IgD-negative memory B cell (primary cell): ENCODE measurements at regions not wholly inside any gene's neighbourhood (a gene's known extent, or its start where the extent isn't known, plus 50 kb on each side); places are given as distances from the start of the nearest gene placed in this dataset.
A peak's percentile ranks its signal among the peaks of the same experiment; 100 is the strongest.

Experiments used
- H3K27ac Mint-ChIP-seq, 3 donors: one replicate each; pipeline ENCODE4 v1.8.0; 2020 to 2022; ENCODE audit warnings: mild to moderate bottlenecking in 3 of 3, mixed read lengths in 3 of 3, moderate library complexity in 1 of 3
- H3K27me3 Mint-ChIP-seq: one replicate; pipeline ENCODE4 v1.8.0; 2021; ENCODE audit warnings: mixed read lengths
- H3K36me3 Mint-ChIP-seq: one replicate; pipeline ENCODE4 v1.8.0; 2020; ENCODE audit warnings: mild to moderate bottlenecking, mixed read lengths
- H3K4me1 Mint-ChIP-seq, 3 donors: one replicate each; pipeline ENCODE4 v1.8.0; 2020 to 2022; ENCODE audit warnings: mixed read lengths in 3 of 3, mild to moderate bottlenecking in 1 of 3
- H3K4me3 Mint-ChIP-seq, 4 donors: one replicate each; pipeline ENCODE4 v1.8.0; 2020 to 2022; ENCODE audit warnings: mild to moderate bottlenecking in 4 of 4, mixed read lengths in 4 of 4, moderate library complexity in 3 of 4
- H3K9me3 Mint-ChIP-seq, 3 donors: one replicate each; pipeline ENCODE4 v1.8.0; 2020 to 2021; ENCODE audit warnings: mixed read lengths in 3 of 3, mild to moderate bottlenecking in 1 of 3

DNA sequence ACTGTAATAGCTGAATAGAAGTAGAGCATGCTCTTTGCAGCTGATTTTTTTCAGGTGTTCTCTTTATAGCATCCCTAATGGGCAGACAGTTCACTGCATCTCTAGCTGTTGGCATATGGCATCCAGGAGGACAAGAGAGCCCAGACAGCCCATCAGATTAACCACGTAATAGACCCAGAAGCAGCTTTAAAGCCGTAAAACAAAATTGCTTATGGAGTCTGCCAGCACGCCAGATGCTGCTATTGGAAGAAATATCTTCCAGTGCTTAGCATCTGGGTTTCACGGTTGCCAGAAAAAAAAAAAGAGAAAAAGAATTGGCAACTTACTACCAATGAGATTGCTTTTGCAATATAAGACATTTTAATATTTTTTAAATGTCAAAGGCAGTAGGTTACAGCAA lies 869.4 kb upstream of the NUDT12 start:
- Mint-ChIP-seq H3K36me3 (no peaks in the 10 kb centered on the region), H3K27ac (no peak overlapping the region), H3K4me3 (no peak overlapping the region), H3K4me1 (no peaks in the 10 kb centered on the region), H3K9me3 (peaks cover 0 to 2% (median 0%) of the 10 kb centered on the region in 3 donors), H3K27me3 (no peaks in the 10 kb centered on the region)

DNA sequence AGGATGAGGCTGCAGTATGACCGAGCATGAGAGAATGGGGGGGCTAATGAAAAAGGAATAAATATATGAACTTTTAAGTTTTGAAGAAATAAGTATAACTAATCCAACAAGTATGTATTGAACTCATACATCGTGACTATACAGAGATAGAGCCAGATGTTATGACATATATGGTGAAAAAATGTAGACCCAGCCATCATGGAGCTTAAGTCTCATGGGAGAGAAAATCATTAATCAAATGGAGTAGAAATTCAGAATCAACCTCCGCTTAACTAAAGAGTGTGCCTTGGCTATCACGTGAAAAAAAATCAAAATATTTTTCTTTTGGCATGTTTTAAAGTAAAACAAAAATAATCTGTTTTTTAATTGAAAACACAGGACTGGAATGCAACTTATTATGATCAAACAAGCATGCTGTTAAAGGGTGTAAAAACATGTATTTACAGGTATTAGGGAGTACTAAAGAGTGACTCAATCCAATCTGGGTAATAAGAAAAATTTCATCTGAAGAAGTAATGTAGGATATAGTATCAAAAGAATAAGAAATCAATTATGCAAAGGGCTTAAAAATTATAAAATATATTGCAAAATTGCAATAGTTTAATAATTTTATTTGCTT lies 868.5 kb upstream of the NUDT12 start:
- Mint-ChIP-seq H3K27ac (peak overlapping the region in 1 of 3 donors; percentile 39), H3K9me3 (peaks cover 0 to 2% (median 0%) of the 10 kb centered on the region in 3 donors), H3K27me3 (no peaks in the 10 kb centered on the region), H3K4me3 (no peak overlapping the region), H3K36me3 (no peaks in the 10 kb centered on the region), H3K4me1 (no peaks in the 10 kb centered on the region)

DNA sequence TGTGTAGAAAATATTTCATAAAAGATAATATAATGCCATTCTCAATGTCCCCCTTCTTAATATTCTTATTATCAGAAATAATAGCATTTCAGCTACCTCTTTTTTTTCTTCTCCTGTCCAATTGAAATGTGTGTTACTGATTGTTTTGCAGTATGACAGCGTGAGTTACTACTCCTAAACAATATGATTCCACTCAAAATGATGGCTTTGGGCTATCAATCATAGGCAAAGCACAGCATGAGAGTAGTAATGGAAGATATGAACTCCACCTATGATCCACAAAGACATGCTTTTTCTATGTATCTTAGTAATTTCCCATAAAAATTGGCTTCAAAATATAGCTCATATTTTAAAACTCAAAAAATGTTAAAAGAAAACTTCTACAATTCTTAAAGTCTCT lies 867.3 kb upstream of the NUDT12 start:
- Mint-ChIP-seq H3K9me3 (peaks cover 0 to 2% (median 0%) of the 10 kb centered on the region in 3 donors), H3K4me1 (no peaks in the 10 kb centered on the region), H3K36me3 (no peaks in the 10 kb centered on the region), H3K27ac (no peak overlapping the region), H3K27me3 (no peaks in the 10 kb centered on the region), H3K4me3 (no peak overlapping the region)

DNA sequence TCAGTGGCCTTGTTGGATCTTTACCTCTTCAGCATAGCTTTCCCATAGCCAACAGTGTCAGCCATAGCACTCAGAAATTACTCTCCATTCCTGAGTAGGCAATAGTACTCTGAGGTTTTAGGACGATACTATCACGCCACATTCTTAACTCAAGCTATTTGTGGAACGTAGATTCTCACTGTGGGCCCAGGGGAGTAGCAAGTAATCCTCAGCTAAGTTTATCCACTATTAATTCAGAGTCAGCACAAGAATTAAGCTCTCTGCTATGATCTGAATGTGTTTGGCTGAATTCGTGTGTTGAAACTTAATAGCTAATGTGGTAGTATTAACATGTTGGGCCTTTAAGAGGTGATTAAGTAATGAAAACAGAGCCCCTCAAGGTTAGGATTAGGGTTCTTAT lies 858.8 kb upstream of the NUDT12 start:
- Mint-ChIP-seq H3K27me3 (no peaks in the 10 kb centered on the region), H3K27ac (no peak overlapping the region), H3K9me3 (no peaks in the 10 kb centered on the region), H3K4me1 (peaks cover 0 to 2% (median 0%) of the 10 kb centered on the region in 3 donors), H3K36me3 (no peaks in the 10 kb centered on the region), H3K4me3 (no peak overlapping the region)

DNA sequence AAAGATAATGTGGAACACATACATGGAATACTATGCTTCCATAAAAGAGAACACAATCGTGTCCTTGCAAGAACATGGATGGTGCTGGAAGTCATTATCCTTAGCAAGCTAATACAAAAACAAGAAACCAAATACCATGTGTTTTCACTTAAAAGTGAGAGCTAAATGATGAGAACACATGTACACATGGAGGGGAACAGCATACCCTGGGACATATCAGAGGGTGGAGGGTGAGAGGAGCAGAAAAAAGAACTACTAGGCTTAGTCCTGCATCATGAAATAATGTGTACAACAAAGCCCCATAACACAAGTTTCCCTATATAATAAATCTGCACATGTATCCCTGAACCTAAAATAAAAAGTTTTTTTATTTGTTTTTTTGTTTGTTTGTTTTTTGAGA lies 855.5 kb upstream of the NUDT12 start:
- Mint-ChIP-seq H3K9me3 (peaks cover 0 to 4% (median 2%) of the 10 kb centered on the region in 3 donors), H3K36me3 (no peaks in the 10 kb centered on the region), H3K4me3 (no peak overlapping the region), H3K4me1 (peaks cover 0 to 2% (median 0%) of the 10 kb centered on the region in 3 donors), H3K27ac (no peak overlapping the region), H3K27me3 (no peaks in the 10 kb centered on the region)

DNA sequence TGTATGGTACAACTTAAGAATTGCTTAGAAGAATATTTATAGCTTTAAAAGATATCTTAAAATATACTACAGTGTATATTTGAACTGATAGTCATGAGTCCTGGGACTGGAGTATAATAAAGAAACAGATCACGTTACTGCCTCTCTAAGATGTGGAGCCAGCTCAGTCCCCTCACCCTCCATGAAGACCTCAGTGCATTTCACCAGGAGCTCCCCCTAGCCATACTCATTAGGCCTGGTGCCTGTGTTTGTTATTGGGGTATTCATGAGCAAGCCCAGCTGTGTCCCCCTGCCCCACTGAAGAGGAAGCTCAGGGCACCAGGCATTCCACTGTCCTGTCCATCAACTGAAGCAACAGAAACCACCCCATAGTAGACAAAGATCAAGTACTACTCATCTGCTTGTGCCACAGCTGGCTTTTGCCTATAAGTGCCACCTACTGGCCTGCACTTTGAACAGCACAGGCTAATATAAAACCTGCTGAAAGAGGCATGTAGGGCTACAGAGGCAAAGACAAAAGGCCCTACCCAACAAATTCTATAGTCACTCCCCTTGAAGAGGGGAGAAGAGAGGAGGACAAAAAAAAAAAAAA lies 850.2 kb upstream of the NUDT12 start:
- H3K4me3 Mint-ChIP-seq, result no peak overlapping the region
- no peak overlapping the region for H3K27ac Mint-ChIP-seq
- H3K4me1 Mint-ChIP-seq, result no peaks in the 10 kb centered on the region
- H3K36me3 Mint-ChIP-seq, result no peaks in the 10 kb centered on the region
- H3K27me3 Mint-ChIP-seq, result no peaks in the 10 kb centered on the region
- H3K9me3 Mint-ChIP-seq, result peaks cover 0 to 4% (median 2%) of the 10 kb centered on the region in 3 donors

DNA sequence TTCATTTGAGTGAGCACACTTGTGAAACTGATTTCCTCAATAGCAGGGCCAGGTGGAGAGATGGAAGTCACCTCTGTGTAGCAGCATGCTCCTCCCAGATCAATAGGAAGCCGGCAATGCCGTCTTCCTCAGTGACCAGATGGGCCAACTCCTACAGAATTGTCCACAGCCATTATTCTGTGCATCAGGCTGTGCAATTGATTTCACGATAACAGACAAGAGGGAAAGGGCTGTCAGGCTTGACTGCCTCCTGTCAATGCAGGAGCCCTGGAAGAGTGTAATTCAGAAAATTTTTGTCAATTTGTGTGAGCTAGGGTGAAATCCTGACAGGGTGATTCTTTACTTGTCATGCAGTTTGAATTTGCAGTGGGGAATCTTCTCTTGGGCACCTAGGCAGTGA lies 838.4 kb upstream of the NUDT12 start:
- no peak overlapping the region for H3K4me3 Mint-ChIP-seq
- no peaks in the 10 kb centered on the region for H3K36me3 Mint-ChIP-seq
- H3K27me3 Mint-ChIP-seq, result no peaks in the 10 kb centered on the region
- no peak overlapping the region for H3K27ac Mint-ChIP-seq
- no peaks in the 10 kb centered on the region for H3K4me1 Mint-ChIP-seq
- peaks cover 0 to 14% (median 2%) of the 10 kb centered on the region in 3 donors for H3K9me3 Mint-ChIP-seq

DNA sequence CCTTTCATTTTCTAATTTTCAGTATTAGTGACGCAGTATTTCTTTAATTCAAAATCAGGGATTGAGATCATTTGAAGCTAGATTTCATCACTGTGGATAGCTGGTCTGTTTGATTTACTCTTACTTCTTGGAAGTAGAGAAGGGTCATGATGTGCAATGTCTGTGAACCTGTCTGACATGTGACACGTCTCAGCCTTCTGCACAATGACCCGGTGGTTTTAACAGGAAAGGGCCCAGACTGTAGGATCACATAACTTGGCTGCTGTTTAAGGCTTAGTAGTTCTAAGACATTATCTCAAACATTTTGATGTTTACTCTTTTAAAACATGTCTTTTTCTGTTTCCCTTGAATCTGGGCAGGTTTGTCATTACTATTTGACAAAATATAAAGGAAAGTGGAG lies 823.3 kb upstream of the NUDT12 start:
- Mint-ChIP-seq H3K9me3 (peaks cover 2 to 23% (median 7%) of the 10 kb centered on the region in 3 donors), H3K27me3 (no peaks in the 10 kb centered on the region), H3K4me1 (no peaks in the 10 kb centered on the region), H3K4me3 (no peak overlapping the region), H3K36me3 (no peaks in the 10 kb centered on the region), H3K27ac (no peak overlapping the region)

DNA sequence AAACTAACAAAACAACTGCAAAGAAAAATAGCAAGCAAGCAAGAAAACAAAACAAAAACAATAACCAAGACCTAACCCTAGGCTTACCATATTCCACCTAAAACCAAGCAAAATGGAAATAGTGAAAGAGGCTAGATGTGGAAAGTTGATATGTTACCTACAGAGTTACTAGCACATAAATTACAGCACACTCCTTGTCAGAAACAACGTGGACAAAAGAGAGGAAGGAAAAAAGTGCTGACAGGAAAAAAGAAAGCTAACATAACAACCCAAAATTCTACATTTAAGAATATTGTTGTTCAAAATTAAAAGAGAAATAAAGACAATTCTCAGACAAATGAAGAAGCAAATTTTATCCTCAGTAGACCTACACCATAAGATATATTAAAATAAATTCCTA lies 812.8 kb upstream of the NUDT12 start:
- no peak overlapping the region for H3K27ac Mint-ChIP-seq
- no peak overlapping the region for H3K4me3 Mint-ChIP-seq
- H3K9me3 Mint-ChIP-seq, result peaks cover 2 to 4% (median 4%) of the 10 kb centered on the region in 3 donors
- H3K4me1 Mint-ChIP-seq, result no peaks in the 10 kb centered on the region
- no peaks in the 10 kb centered on the region for H3K36me3 Mint-ChIP-seq
- H3K27me3 Mint-ChIP-seq, result no peaks in the 10 kb centered on the region

DNA sequence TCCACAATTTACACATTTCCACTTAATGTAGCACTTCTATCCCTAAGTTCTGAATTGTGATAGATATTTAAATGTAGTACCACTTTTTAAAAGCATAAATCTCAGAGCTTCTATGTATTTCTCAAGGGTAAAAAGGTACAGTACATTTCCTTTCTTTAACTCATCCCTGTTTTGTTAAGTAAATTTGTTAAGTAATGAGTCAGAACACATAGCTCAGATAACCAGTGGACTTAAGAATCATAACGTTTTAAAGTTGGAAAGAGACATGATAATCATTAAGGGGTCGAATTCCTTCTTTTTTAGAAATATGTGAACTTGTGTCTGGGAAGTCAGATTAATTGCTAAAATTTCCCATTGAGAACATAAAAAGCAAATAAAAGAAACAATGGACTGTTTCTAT lies 810.2 kb upstream of the NUDT12 start:
- Mint-ChIP-seq H3K36me3 (no peaks in the 10 kb centered on the region), H3K27ac (no peak overlapping the region), H3K4me1 (no peaks in the 10 kb centered on the region), H3K27me3 (no peaks in the 10 kb centered on the region), H3K4me3 (no peak overlapping the region), H3K9me3 (peaks cover 0 to 9% (median 5%) of the 10 kb centered on the region in 3 donors)

DNA sequence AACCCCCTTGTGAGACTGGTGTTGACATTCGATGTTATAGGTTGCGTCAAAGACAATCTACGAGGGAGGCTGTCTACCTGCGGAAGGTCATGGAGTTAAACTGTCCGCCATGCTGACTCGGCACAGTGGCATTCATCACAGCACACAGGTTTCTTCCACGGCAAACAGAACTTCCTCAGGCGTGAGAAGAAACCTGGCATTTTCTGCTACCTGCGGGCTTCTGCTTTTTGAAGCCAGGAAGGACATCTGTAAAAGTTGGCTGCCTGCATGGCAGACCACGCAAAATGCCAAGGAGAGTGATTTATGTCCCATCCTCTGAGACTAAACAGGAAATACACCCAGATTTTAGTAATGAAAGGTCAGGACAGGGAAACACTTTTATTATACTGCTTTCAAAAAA lies 809.8 kb upstream of the NUDT12 start:
- H3K9me3 Mint-ChIP-seq, result peaks cover 0 to 9% (median 6%) of the 10 kb centered on the region in 3 donors
- H3K4me3 Mint-ChIP-seq, result no peak overlapping the region
- H3K4me1 Mint-ChIP-seq, result no peaks in the 10 kb centered on the region
- no peak overlapping the region for H3K27ac Mint-ChIP-seq
- no peaks in the 10 kb centered on the region for H3K27me3 Mint-ChIP-seq
- no peaks in the 10 kb centered on the region for H3K36me3 Mint-ChIP-seq

DNA sequence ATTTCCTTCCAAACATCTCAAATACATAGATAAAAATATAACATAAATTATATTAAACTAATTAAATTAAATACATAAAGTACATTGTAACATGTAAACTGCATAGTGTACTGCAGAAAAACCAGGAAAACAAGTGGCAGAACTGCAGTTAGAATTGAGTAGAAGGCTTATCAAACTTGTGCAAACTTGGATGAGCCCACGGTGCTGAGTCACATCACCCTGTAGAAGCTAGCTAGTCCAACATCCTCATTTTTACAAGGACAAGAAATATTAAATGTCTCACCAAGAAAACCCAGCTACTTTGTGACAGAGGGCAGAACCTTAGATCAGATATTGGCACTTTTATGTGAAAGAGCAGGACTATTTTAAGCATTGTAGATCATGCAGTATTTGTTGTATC lies 807.9 kb upstream of the NUDT12 start:
- Mint-ChIP-seq H3K4me3 (no peak overlapping the region), H3K36me3 (no peaks in the 10 kb centered on the region), H3K4me1 (no peaks in the 10 kb centered on the region), H3K27me3 (no peaks in the 10 kb centered on the region), H3K9me3 (peaks cover 0 to 15% (median 6%) of the 10 kb centered on the region in 3 donors), H3K27ac (no peak overlapping the region)

DNA sequence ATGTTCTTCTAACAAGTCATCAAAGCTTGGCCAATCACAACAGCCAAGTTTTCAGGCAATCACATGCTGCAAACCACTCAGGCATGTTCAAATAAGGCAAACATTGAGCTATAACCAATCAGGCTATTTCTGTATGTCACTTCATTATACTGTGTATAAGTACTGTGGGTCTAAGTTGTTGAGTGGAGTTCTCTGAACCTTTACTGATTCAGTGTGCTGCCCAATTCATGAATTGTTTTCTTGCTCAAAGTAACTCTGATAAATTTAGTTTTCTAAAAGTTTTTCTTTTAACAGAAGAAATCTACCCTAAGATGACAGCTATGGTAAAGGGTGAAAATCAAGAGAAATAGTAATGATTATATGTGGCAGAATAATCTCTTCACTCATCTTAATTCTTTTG lies 805.4 kb upstream of the NUDT12 start:
- Mint-ChIP-seq H3K9me3 (peaks cover 2 to 11% (median 3%) of the 10 kb centered on the region in 3 donors), H3K36me3 (no peaks in the 10 kb centered on the region), H3K4me1 (no peaks in the 10 kb centered on the region), H3K27ac (no peak overlapping the region), H3K27me3 (no peaks in the 10 kb centered on the region), H3K4me3 (no peak overlapping the region)

DNA sequence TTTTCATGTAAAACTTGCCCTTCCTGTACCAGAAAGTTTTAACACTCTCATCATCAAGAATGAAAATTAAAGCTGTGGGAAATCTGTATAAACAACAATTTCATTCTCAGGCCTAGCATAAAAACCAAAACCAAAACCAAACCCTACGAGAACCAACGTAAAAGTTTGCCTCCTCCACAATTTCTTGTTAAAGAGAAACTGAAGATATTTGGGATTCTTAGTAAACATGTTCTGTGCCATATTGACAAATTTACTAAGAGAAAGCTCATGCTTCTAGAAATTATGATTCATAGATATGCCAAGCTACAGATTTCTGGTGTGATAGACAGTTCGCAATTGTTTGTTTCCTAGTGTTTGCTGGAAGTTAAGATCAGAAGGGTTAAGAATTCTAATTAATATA lies 801.0 kb upstream of the NUDT12 start:
- Mint-ChIP-seq H3K4me3 (no peak overlapping the region), H3K9me3 (peaks cover 1 to 10% (median 4%) of the 10 kb centered on the region in 3 donors), H3K36me3 (no peaks in the 10 kb centered on the region), H3K4me1 (no peaks in the 10 kb centered on the region), H3K27ac (no peak overlapping the region), H3K27me3 (no peaks in the 10 kb centered on the region)

DNA sequence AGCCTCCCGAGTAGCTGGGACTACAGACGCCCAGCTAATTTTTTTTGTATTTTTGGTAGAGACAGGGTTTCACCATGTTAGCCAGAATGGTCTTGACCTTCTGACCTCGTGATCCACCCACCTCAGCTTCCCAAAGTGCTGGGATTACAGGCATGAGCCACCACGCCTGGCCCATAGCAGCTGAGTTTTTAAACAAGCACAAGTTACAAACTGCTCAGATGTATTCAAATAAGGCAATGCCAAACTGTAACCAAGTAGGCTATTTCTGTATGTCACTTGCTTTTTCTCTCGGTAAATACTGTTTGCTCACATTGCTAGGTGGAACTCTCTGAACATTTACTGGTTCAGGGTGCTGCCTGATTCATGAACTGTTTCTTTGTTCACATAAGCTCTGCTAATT lies 799.3 kb upstream of the NUDT12 start:
- Mint-ChIP-seq H3K27me3 (no peaks in the 10 kb centered on the region), H3K4me1 (no peaks in the 10 kb centered on the region), H3K9me3 (peaks cover 2 to 8% (median 4%) of the 10 kb centered on the region in 3 donors), H3K36me3 (no peaks in the 10 kb centered on the region), H3K27ac (no peak overlapping the region), H3K4me3 (no peak overlapping the region)

DNA sequence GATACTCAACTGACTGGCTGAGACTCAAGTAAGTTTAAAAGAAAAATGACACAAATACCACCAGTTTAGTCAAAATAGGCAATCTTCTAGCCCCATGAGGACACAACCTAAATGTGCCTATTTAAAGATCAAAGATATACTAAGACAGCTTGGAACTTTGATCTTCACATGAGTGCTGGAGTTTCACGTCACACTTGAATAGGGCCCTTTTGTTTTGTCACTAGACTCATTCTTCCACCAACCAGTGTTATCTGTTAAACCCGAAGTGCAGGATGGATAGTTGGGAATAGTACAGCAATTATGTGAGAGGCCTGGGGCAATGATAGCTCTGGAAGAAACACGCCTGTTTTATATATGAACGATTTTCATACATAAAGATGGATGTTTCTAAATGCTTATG lies 792.8 kb upstream of the NUDT12 start:
- no peak overlapping the region for H3K27ac Mint-ChIP-seq

More for the DNA sequence above, 792.8 kb upstream of the NUDT12 start:
- Mint-ChIP-seq H3K4me1 (no peaks in the 10 kb centered on the region), H3K27me3 (no peaks in the 10 kb centered on the region), H3K9me3 (peaks cover 3 to 7% (median 3%) of the 10 kb centered on the region in 3 donors), H3K36me3 (no peaks in the 10 kb centered on the region), H3K4me3 (no peak overlapping the region)
